ENCODE measurements at regions not wholly inside any gene's neighbourhood (a gene's known extent, or its start where the extent isn't known, plus 50 kb on each side); places are given as distances from the start of the nearest gene placed in this dataset.

DNA sequence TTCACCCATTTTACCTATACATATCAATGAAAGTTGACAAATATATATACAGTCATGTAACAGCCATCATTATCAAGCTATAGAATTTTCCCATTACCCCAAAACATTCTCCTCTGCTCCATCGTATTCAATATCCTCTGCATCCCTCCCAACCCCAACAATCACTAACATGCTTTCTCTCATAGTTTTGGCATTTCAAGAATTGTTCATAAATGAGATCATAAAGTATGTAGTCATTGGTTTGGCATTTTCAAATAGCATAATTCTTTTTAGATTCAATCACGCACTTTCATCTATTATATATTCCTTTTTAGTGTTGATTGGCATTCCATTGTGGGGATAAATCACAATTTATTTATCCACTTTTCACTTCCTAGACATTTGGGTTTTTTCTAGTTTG is 866.0 kb upstream of the TMEM132C start:
- no peak for DNase-seq (ENCODE audit: extremely low spot score)
- Histone ChIP-seq H3K27ac (replicated peaks in 1 of 4) (no peak overlapping the region), H3K4me3 (no peak overlapping the region), H3K9me3 (no peaks in the 10 kb centered on the region), H3K4me1 (peaks cover 0 to 16% (median 9%) of the 10 kb centered on the region in 4 donors), H3K27me3 (no peaks in the 10 kb centered on the region), H3K36me3 (no peaks in the 10 kb centered on the region)
- 75% methylated on average over 2 of the region's 2 CpGs for WGBS
- TF ChIP-seq EP300 (IDR thresholded peaks at IDR 0.05) (no peak), POLR2AphosphoS5 (IDR thresholded peaks at IDR 0.05) (no peak), POLR2A (IDR thresholded peaks at IDR 0.05; ENCODE audit: low read depth) (no peak), CTCF (IDR thresholded peaks at IDR 0.05) (no peak)
- intact Hi-C loops (cut with DNase I), result no loop called here

DNA sequence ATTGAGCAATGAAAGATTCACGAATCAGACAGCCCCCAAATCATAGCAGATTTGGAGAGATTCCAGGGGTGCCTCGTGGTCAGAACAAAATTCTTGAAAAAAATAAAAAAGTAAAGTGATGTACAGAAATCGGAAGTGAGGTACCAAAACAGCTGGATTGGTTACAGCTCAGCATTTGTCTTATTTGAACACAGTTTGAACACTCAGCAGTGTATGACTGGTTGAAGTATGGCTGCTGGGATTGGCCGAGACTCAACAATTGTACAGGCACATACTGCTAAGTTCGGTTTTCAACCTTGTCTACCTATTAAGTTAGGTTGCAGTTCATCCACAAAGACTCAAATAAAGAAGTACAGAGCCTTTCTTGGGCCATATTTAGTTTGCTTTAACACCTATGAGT is 865.4 kb upstream of the TMEM132C start:
- peak; percentile 37 for DNase-seq (ENCODE audit: extremely low spot score)
- Histone ChIP-seq H3K27me3 (no peaks in the 10 kb centered on the region), H3K9me3 (no peaks in the 10 kb centered on the region), H3K4me1 (peaks cover 0 to 16% (median 9%) of the 10 kb centered on the region in 4 donors), H3K36me3 (no peaks in the 10 kb centered on the region), H3K4me3 (no peak overlapping the region), H3K27ac (replicated peaks in 1 of 4) (no peak overlapping the region)
- TF ChIP-seq POLR2AphosphoS5 (IDR thresholded peaks at IDR 0.05) (no peak), EP300 (IDR thresholded peaks at IDR 0.05) (no peak), CTCF (IDR thresholded peaks at IDR 0.05) (no peak), POLR2A (IDR thresholded peaks at IDR 0.05; ENCODE audit: low read depth) (no peak)
- 60% methylated on average over 5 of the region's 5 CpGs for WGBS
- intact Hi-C loops (cut with DNase I), result no loop called here

GRCh38 chr12:127411166-127411915 is 855.6 kb upstream of the TMEM132C start:
- no peak overlapping the region for H3K4me3 ChIP-seq
- H3K4me1 ChIP-seq, result no peaks in the 10 kb centered on the region
- DNase-seq (ENCODE audit: extremely low spot score), result no peak
- H3K27me3 ChIP-seq, result peaks cover 0 to 6% (median 0%) of the 10 kb centered on the region in 4 donors
- H3K36me3 ChIP-seq, result no peaks in the 10 kb centered on the region
- 91% methylated on average over 7 of the region's 7 CpGs for WGBS
- intact Hi-C loops (cut with DNase I), result no loop called here
- TF ChIP-seq EP300 (IDR thresholded peaks at IDR 0.05) (no peak), CTCF (IDR thresholded peaks at IDR 0.05) (no peak), POLR2AphosphoS5 (IDR thresholded peaks at IDR 0.05) (no peak), POLR2A (IDR thresholded peaks at IDR 0.05; ENCODE audit: low read depth) (no peak)
- no peaks in the 10 kb centered on the region for H3K9me3 ChIP-seq
- H3K27ac ChIP-seq (replicated peaks in 1 of 4), result no peak overlapping the region

DNA sequence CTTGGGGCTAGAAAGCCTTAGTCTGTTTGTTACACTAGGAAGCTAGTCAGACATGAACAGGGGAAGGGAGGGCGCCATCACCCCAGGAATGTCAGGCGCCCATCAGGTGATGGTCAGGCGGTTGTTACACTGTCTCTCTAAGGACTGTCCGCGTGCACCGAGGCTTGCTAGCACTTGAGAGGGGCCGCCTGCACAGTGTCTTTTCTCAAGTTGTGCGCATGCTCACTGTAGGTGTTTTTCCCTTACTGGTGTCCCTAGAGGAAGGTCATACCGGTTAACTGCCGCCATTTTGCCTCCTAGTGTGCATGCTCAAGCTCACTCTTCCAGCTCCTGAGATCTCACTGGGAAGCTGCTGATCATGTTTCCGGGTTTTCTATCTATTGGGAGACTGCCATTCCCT is 855.0 kb upstream of the TMEM132C start:
- Histone ChIP-seq H3K27ac (replicated peaks in 1 of 4) (no peak overlapping the region), H3K36me3 (no peaks in the 10 kb centered on the region), H3K4me3 (no peak overlapping the region), H3K4me1 (no peaks in the 10 kb centered on the region), H3K9me3 (no peaks in the 10 kb centered on the region), H3K27me3 (peaks cover 0 to 6% (median 0%) of the 10 kb centered on the region in 4 donors)
- 90% methylated on average over 10 of the region's 11 CpGs for WGBS
- intact Hi-C loops (cut with DNase I), result no loop called here
- DNase-seq (ENCODE audit: extremely low spot score), result no peak
- TF ChIP-seq EP300 (IDR thresholded peaks at IDR 0.05) (no peak), CTCF (IDR thresholded peaks at IDR 0.05) (no peak), POLR2A (IDR thresholded peaks at IDR 0.05; ENCODE audit: low read depth) (no peak)

GRCh38 chr12:127412866-127413265 is 854.1 kb upstream of the TMEM132C start:
- no peak overlapping the region for H3K27ac ChIP-seq (replicated peaks in 1 of 4)
- H3K27me3 ChIP-seq, result peaks cover 0 to 6% (median 0%) of the 10 kb centered on the region in 4 donors
- no peak for DNase-seq (ENCODE audit: extremely low spot score)
- whole genome bisulfite sequencing, result 85% methylated on average over 4 of the region's 4 CpGs
- H3K4me1 ChIP-seq, result no peaks in the 10 kb centered on the region
- H3K9me3 ChIP-seq, result peaks cover 0 to 4% (median 0%) of the 10 kb centered on the region in 4 donors
- intact Hi-C loops (cut with DNase I), result no loop called here
- no peak for TF ChIP-seq CTCF (IDR thresholded peaks at IDR 0.05)
- TF ChIP-seq POLR2A (IDR thresholded peaks at IDR 0.05; ENCODE audit: low read depth), result no peak
- no peak for TF ChIP-seq POLR2AphosphoS5 (IDR thresholded peaks at IDR 0.05)
- H3K36me3 ChIP-seq, result no peaks in the 10 kb centered on the region
- H3K4me3 ChIP-seq, result no peak overlapping the region
